HepG2 (cell line): ENCODE measurements at regions not wholly inside any gene's neighbourhood (a gene's known extent, or its start where the extent isn't known, plus 50 kb on each side); places are given as distances from the start of the nearest gene placed in this dataset.

Experiments used
- ATAC-seq: fragments of 200-7000 bp; cut with Tn5 transposase; 3 replicates; pipeline ENCODE4 v1.9.1; 2020; ENCODE audit warnings: mild to moderate bottlenecking, moderate library complexity
- BruUV-seq: library from RNA; stranded (reverse); fragments of 400-500 nt; replicated peaks from 2 replicates; lab custom pipeline; 2021; lab: Mats Ljungman, UMichigan
- CTCF ChIA-PET: fragments of 300-600 bp; formaldehyde crosslinking; extraction: SDS; loops from one replicate; lab custom pipeline; 2021; ENCODE audit warnings: low total read pairs, inconsistent platforms, low intra/inter-chr PET ratio; lab: Yijun Ruan, JAX
- POLR2A ChIA-PET: fragments of 350-600 bp; sonication (Branson Sonifier 250); formaldehyde crosslinking; loops from one replicate; lab custom pipeline; 2020; ENCODE audit warnings: antibody characterized with exemption, inconsistent platforms; lab: Yijun Ruan, JAX
- DNase-seq: peaks from one replicate; pipeline ENCODE4 v3.0.0-alpha.2; 2015; ENCODE audit warnings: low spot score
- FAIRE-seq: peaks from 3 replicates; lab custom pipeline; 2011; peaks lifted over from hg19 to GRCh38; lab: Jason Lieb, UNC
- H2AFZ ChIP-seq: one replicate; pipeline ENCODE4 v1.6.1; 2011; ENCODE audit warnings: low read length, inconsistent platforms
- H3K27ac ChIP-seq: fragments of 300-600 bp; 3 replicates; pipeline ENCODE4 v1.8.0; 2011; ENCODE audit warnings: mixed run types, mild to moderate bottlenecking, mixed read lengths, low read length, inconsistent platforms; ENCODE audit not compliant: insufficient read depth; ENCODE audit errors: extremely low read length
- H3K27me3 ChIP-seq, 2 experiments: fragments of 200-600 bp in 1 of 2; 2 replicates in 1 of 2; 3 replicates in 1 of 2; pipeline versions ENCODE4 v1.6.0 to v1.8.0; 2011; ENCODE audit warnings: low read length in 2 of 2, mild to moderate bottlenecking in 2 of 2, moderate library complexity in 2 of 2, inconsistent platforms in 1 of 2; ENCODE audit not compliant: insufficient read depth in 2 of 2, control insufficient read depth in 1 of 2
- H3K36me3 ChIP-seq, 2 experiments: fragments of 200-600 bp in 1 of 2; replicated peaks in 1 of 2; 2 replicates in 1 of 2; 3 replicates in 1 of 2; pipeline versions ENCODE4 v1.5.1 to v1.8.0; 2011; ENCODE audit warnings: low read length in 2 of 2, inconsistent platforms in 1 of 2; ENCODE audit not compliant: insufficient read depth in 2 of 2, control insufficient read depth in 1 of 2
- H3K4me1 ChIP-seq: 2 replicates; pipeline ENCODE4 v1.5.1; 2012; ENCODE audit warnings: low read length, inconsistent platforms; ENCODE audit not compliant: insufficient read depth
- H3K4me2 ChIP-seq: 2 replicates; pipeline ENCODE4 v1.6.0; 2011; ENCODE audit warnings: low read depth, low read length, inconsistent platforms
- H3K4me3 ChIP-seq, 3 experiments: fragments of 200-600 bp in 1 of 3; sonication (generic), shearing (Covaris generic) in 1 of 3; replicated peaks in 1 of 3; 2 replicates each; pipeline ENCODE4 v1.5.1; 2011 to 2016; ENCODE audit warnings: low read length in 3 of 3, inconsistent platforms in 2 of 3, low read depth in 2 of 3, mild to moderate bottlenecking in 2 of 3, control low read depth in 1 of 3, mixed read lengths in 1 of 3; ENCODE audit not compliant: insufficient read depth in 1 of 3
- H3K79me2 ChIP-seq: one replicate; pipeline ENCODE4 v1.6.1; 2011; ENCODE audit warnings: low read length, inconsistent platforms; ENCODE audit not compliant: insufficient read depth
- H3K9ac ChIP-seq: 2 replicates; pipeline ENCODE4 v1.6.0; 2011; ENCODE audit warnings: mild to moderate bottlenecking, low read depth, low read length, inconsistent platforms; ENCODE audit not compliant: insufficient read depth
- H3K9me3 ChIP-seq: 2 replicates; pipeline ENCODE4 v1.5.1; 2012; ENCODE audit warnings: mild to moderate bottlenecking, low read length
- H4K20me1 ChIP-seq: 2 replicates; pipeline ENCODE4 v1.6.0; 2011; ENCODE audit warnings: inconsistent platforms, mild to moderate bottlenecking, low read length, moderate library complexity; ENCODE audit not compliant: insufficient read depth
- KIAA2018 ChIP-seq: sonication (generic); formaldehyde crosslinking; IDR thresholded peaks from 2 replicates; pipeline ENCODE4 v1.5.0; 2020; ENCODE audit warnings: mild to moderate bottlenecking, missing genetic modification reagents, borderline replicate concordance
- PAX8 ChIP-seq: sonication (generic); formaldehyde crosslinking; IDR thresholded peaks from 2 replicates; pipeline ENCODE4 v1.8.0; 2022; ENCODE audit warnings: mild to moderate bottlenecking, missing genetic modification reagents, borderline replicate concordance
- PHB2 ChIP-seq: fragments of 450-650 bp; IDR thresholded peaks from 2 replicates; pipeline ENCODE4 v1.6.1; 2018; ENCODE audit not compliant: partially characterized antibody
- PREB ChIP-seq: sonication (generic); formaldehyde crosslinking; IDR thresholded peaks from 2 replicates; pipeline ENCODE4 v1.4.0; 2020; ENCODE audit warnings: missing genetic modification reagents
- TOE1 ChIP-seq: sonication (generic); formaldehyde crosslinking; IDR thresholded peaks from 2 replicates; pipeline ENCODE4 v1.4.0; 2020; ENCODE audit warnings: mild to moderate bottlenecking, missing genetic modification reagents
- ZBED4 ChIP-seq: sonication (generic); formaldehyde crosslinking; IDR thresholded peaks from 2 replicates; pipeline ENCODE4 v1.4.0; 2020; ENCODE audit warnings: missing genetic modification reagents, borderline replicate concordance
- ZBTB8A ChIP-seq: sonication (generic); formaldehyde crosslinking; IDR thresholded peaks from 2 replicates; pipeline ENCODE4 v1.4.0; 2020; ENCODE audit warnings: mild to moderate bottlenecking, low read depth, missing genetic modification reagents, borderline replicate concordance
- ZC3H4 ChIP-seq: sonication (generic); formaldehyde crosslinking; IDR thresholded peaks from 2 replicates; pipeline ENCODE4 v1.4.0; 2020; ENCODE audit warnings: missing genetic modification reagents, borderline replicate concordance
- ZNF263 ChIP-seq: sonication (generic); formaldehyde crosslinking; IDR thresholded peaks from 2 replicates; pipeline ENCODE4 v1.4.0; 2020; ENCODE audit warnings: missing genetic modification reagents
- ZNF770 ChIP-seq: sonication (generic); formaldehyde crosslinking; IDR thresholded peaks from 2 replicates; pipeline ENCODE4 v1.5.0; 2020; ENCODE audit warnings: mild to moderate bottlenecking, missing genetic modification reagents
- in situ Hi-C: cut with HindIII; loops from 2 replicates; pipeline ENCODE4 v1.10.0; 2017; ENCODE audit warnings: low pct_unique_long_range_greater_than_20kb; ENCODE audit not compliant: extremely low pct_ligation_motif_present
- intact Hi-C: fragments of 100-400 bp; cut with micrococcal nuclease; formaldehyde crosslinking; loops from one replicate; pipeline ENCODE4 v1.10.0; 2022; ENCODE audit not compliant: unreplicated experiment

- intact Hi-C loops = loop anchor here (5.0 kb wide), 1 partner anchor 856 kb away; no protein-coding TSS in a partner anchor
- Histone ChIP-seq H3K9me3 (no peaks in the 10 kb centered on the region), H3K4me2 (no peak overlapping the region), H3K4me1 (no peaks in the 10 kb centered on the region), H3K36me3 (no peaks in the 10 kb centered on the region), H4K20me1 (no peaks in the 10 kb centered on the region), H3K4me3 (no peak overlapping the region), H3K27ac (no peak overlapping the region), H3K79me2 (no peaks in the 10 kb centered on the region), H3K27me3 (no peaks in the 10 kb centered on the region), H2AFZ (no peak overlapping the region), H3K9ac (no peak overlapping the region)
- ChIA-PET CTCF (no interaction called here), POLR2A (no interaction called here)
- BruUV-seq = no TSS peak
- ATAC-seq (no peak), DNase-seq (no peak), FAIRE-seq (no peak)
- in situ Hi-C loops = no loop called here
- no peak for TF ChIP-seq PREB (CRISPR knock-in tag)
- no peak for TF ChIP-seq ZC3H4 (CRISPR knock-in tag)
- no peak for TF ChIP-seq ZBTB8A (CRISPR knock-in tag)
- no peak for TF ChIP-seq ZBED4 (CRISPR knock-in tag)
- no peak for TF ChIP-seq ZNF263 (CRISPR knock-in tag)
- TF ChIP-seq PHB2 = no peak
- TF ChIP-seq TOE1 (CRISPR knock-in tag) = no peak
- TF ChIP-seq KIAA2018 (CRISPR knock-in tag) = no peak
- no peak for TF ChIP-seq PAX8 (CRISPR knock-in tag)
- no peak for TF ChIP-seq ZNF770 (CRISPR knock-in tag)
Measured at GRCh38 chr2:164048729-164049128, 312.9 kb upstream of the FIGN start.
